K562 (cell line): ENCODE measurements at regions not wholly inside any gene's neighbourhood (a gene's known extent, or its start where the extent isn't known, plus 50 kb on each side); places are given as distances from the start of the nearest gene placed in this dataset.

Source experiments
- ATAC-seq: fragments of 200-7000 bp; cut with Tn5 transposase; 3 replicates; pipeline ENCODE4 v1.9.1; 2020; ENCODE audit warnings: moderate library complexity
- BruUV-seq: library from RNA; stranded (reverse); fragments of 400-500 nt; replicated peaks from 2 replicates; lab custom pipeline; 2021; lab: Mats Ljungman, UMichigan
- CTCF ChIA-PET: fragments of 300-600 bp; formaldehyde crosslinking; extraction: SDS; loops from one replicate; lab custom pipeline; 2021; ENCODE audit warnings: low intra/inter-chr PET ratio; lab: Yijun Ruan, JAX
- POLR2A ChIA-PET: fragments of 300-600, 350-650 bp; sonication (Branson Sonifier 250); formaldehyde crosslinking; extraction: SDS; loops from one replicate; lab custom pipeline; 2021; ENCODE audit warnings: antibody characterized with exemption, inconsistent platforms; lab: Yijun Ruan, JAX
- DNase-seq, 4 experiments: peaks; one replicate each; pipeline versions ENCODE4 v3.0.0 to v3.0.0-alpha.2; 2011 to 2018; ENCODE audit warnings: low spot score in 3 of 4, mixed read lengths in 3 of 4; ENCODE audit errors: extremely low read depth in 1 of 4
- FAIRE-seq: peaks from 2 replicates; lab custom pipeline; 2011; peaks lifted over from hg19 to GRCh38; lab: Jason Lieb, UNC
- H2AFZ ChIP-seq: 2 replicates; pipeline ENCODE4 v1.6.0; 2011; ENCODE audit warnings: low read depth, low read length, control low read depth, inconsistent platforms
- H3K27ac ChIP-seq: fragments of 200-600 bp; 3 replicates; pipeline ENCODE4 v1.8.0; 2011; ENCODE audit warnings: low read depth, mild to moderate bottlenecking, control low read depth, inconsistent platforms, low read length, moderate library complexity, mixed read lengths; ENCODE audit errors: extremely low read depth
- H3K27me3 ChIP-seq, 2 experiments: fragments of 300-600 bp in 1 of 2; 2 replicates in 1 of 2; 3 replicates in 1 of 2; pipeline versions ENCODE4 v1.6.0 to v1.8.0; 2011; ENCODE audit warnings: inconsistent platforms in 2 of 2, low read length in 2 of 2, mild to moderate bottlenecking in 1 of 2, mixed read lengths in 1 of 2, moderate library complexity in 1 of 2; ENCODE audit not compliant: control insufficient read depth in 2 of 2, insufficient read depth in 2 of 2
- H3K36me3 ChIP-seq: fragments of 300-600 bp; 3 replicates; pipeline ENCODE4 v1.8.0; 2011; ENCODE audit warnings: mild to moderate bottlenecking, low read length, inconsistent platforms; ENCODE audit not compliant: control insufficient read depth, insufficient read depth
- H3K4me1 ChIP-seq, 2 experiments: fragments of 200-600 bp in 1 of 2; replicated peaks in 1 of 2; 2 replicates in 1 of 2; 3 replicates in 1 of 2; pipeline versions ENCODE4 v1.5.1 to v1.8.0; 2011; ENCODE audit warnings: inconsistent platforms in 2 of 2, low read length in 2 of 2, mild to moderate bottlenecking in 1 of 2, mixed read lengths in 1 of 2, moderate library complexity in 1 of 2; ENCODE audit not compliant: control insufficient read depth in 2 of 2, insufficient read depth in 2 of 2
- H3K4me2 ChIP-seq: 2 replicates; pipeline ENCODE4 v1.6.1; 2011; ENCODE audit warnings: low read length, control low read depth, inconsistent platforms, mixed read lengths; ENCODE audit not compliant: insufficient read depth
- H3K4me3 ChIP-seq: fragments of 200-600 bp; sonication (generic), shearing (Covaris generic); 2 replicates; pipeline ENCODE4 v1.5.1; 2016; ENCODE audit warnings: control low read depth, inconsistent platforms
- H3K79me2 ChIP-seq: fragments of 200-600 bp; 3 replicates; pipeline ENCODE4 v1.8.0; 2011; ENCODE audit warnings: low read length, inconsistent platforms; ENCODE audit not compliant: control insufficient read depth, insufficient read depth
- H3K9ac ChIP-seq, 2 experiments: 2 replicates each; pipeline versions ENCODE4 v1.6.0 to v1.6.1; 2011; ENCODE audit warnings: low read depth in 2 of 2, low read length in 2 of 2, control low read depth in 1 of 2, inconsistent platforms in 1 of 2, mild to moderate bottlenecking in 1 of 2, mixed read lengths in 1 of 2; ENCODE audit not compliant: insufficient read depth in 1 of 2
- H3K9me1 ChIP-seq: one replicate; pipeline ENCODE4 v1.6.0; 2011; ENCODE audit warnings: inconsistent platforms, mild to moderate bottlenecking, low read length, moderate library complexity; ENCODE audit not compliant: control insufficient read depth, insufficient read depth
- H3K9me3 ChIP-seq: replicated peaks from 2 replicates; pipeline ENCODE4 v1.5.1; 2011; ENCODE audit warnings: low read depth, low read length, inconsistent platforms; ENCODE audit not compliant: control insufficient read depth, insufficient read depth
- H4K20me1 ChIP-seq: replicated peaks from 2 replicates; pipeline ENCODE4 v1.6.1; 2011; ENCODE audit warnings: low read length, inconsistent platforms, mixed read lengths; ENCODE audit not compliant: control insufficient read depth, insufficient read depth
- ARID1B ChIP-seq: fragments of 450-650 bp; IDR thresholded peaks from 2 replicates; pipeline ENCODE4 v1.6.1; 2016; ENCODE audit warnings: antibody characterized with exemption, mild to moderate bottlenecking, inconsistent platforms
- KLF16 ChIP-seq: IDR thresholded peaks from 2 replicates; pipeline ENCODE4 v1.6.1; 2016; ENCODE audit warnings: antibody characterized with exemption
- MXI1 ChIP-seq: IDR thresholded peaks from 2 replicates; pipeline ENCODE4 v1.6.1; 2011; ENCODE audit warnings: low read depth, mild to moderate bottlenecking, improper control_type of control experiment, low read length
- POLR2G ChIP-seq: fragments of 200-400 bp; formaldehyde crosslinking; IDR thresholded peaks from 2 replicates; pipeline ENCODE4 v1.6.1; 2017; ENCODE audit warnings: low read depth, mild to moderate bottlenecking, antibody characterized with exemption, low read length, moderate library complexity
- SMARCC2 ChIP-seq: fragments of 450-650 bp; IDR thresholded peaks from 2 replicates; pipeline ENCODE4 v1.6.1; 2017; ENCODE audit warnings: antibody characterized with exemption, moderate library complexity, mild to moderate bottlenecking, low read depth
- SOX6 ChIP-seq: fragments of 450-650 bp; IDR thresholded peaks from 2 replicates; pipeline ENCODE4 v1.6.1; 2014; ENCODE audit warnings: mild to moderate bottlenecking
- STAG1 ChIP-seq: sonication (generic); formaldehyde crosslinking; IDR thresholded peaks from 2 replicates; pipeline ENCODE4 v1.5.0; 2020; ENCODE audit warnings: missing genetic modification reagents, borderline replicate concordance
- ZNF143 ChIP-seq: sonication (generic); formaldehyde crosslinking; IDR thresholded peaks from 2 replicates; pipeline ENCODE4 v1.9.0; 2022; ENCODE audit warnings: mild to moderate bottlenecking, missing genetic modification reagents
- WGBS: fragments of 100-300 bp; shearing (Covaris generic); methylation state at CpG from one replicate; pipeline ENCODE4 v1.1.6; 2016; ENCODE audit warnings: low coverage, mixed read lengths; ENCODE audit not compliant: insufficient coverage; ENCODE audit errors: missing lambda C conversion rate; 5-methylcytosine and 5-hydroxymethylcytosine counted together
- in situ Hi-C: fragments of 300-500 bp; cut with MboI; formaldehyde crosslinking; loops from 4 replicates; pipeline ENCODE4 v1.15.0; 2018; ENCODE audit warnings: inconsistent platforms, mixed read lengths
- intact Hi-C: fragments of 100-400 bp; cut with micrococcal nuclease; formaldehyde crosslinking; loops from 2 replicates; pipeline ENCODE4 v1.14.2; 2022
- TF ChIP-seq, protein P1 (sequence below): sonication (generic); formaldehyde crosslinking; IDR thresholded peaks from 2 replicates; pipeline ENCODE4 v1.5.0; 2020; ENCODE audit warnings: missing genetic modification reagents
- TF ChIP-seq, protein P2 (sequence below): fragments of 250-450 bp; sonication (Bioruptor Pico); IDR thresholded peaks from 2 replicates; pipeline ENCODE4 v1.5.0; 2022; ENCODE audit warnings: mild to moderate bottlenecking
- TF ChIP-seq, protein P3 (sequence below): fragments of 250-450 bp; sonication (Bioruptor Pico); IDR thresholded peaks from 2 replicates; pipeline ENCODE4 v1.4.0; 2020; ENCODE audit warnings: mild to moderate bottlenecking, moderate library complexity, borderline replicate concordance

DNA sequence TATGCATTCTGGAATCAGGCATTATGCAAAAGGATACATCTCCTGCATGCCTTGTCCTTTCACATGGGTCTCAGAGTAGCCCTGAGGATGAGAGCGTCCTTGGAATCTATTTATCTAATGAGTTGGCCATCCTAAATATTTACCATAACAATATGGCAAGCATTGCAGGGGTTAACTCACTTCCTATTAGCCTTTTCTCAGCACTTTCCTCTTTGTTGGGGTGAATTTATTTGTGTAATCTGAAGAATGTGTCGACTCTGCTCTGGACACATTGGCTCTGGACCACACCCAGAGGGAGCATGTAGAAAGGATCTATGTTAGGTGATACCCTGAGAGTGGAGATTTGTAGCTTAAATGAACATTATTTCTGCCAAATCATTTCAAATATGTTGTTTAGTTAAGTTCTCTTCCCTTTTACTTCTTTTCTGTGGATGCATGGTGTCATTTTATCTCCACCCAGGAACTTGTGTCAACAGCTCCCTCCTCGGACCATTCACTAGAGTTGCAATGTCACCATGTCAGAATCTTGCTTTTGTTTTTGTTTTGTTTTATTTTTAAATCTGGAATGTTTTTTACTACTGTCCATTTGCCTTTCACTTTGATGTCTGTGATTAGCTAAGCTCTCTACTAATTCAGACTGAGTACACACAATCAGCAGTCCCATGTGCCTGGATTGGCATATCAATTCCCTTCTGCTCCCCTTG lies 757.0 kb upstream of the MMS22L start:
- DNase-seq: no peak
- no TSS peak for BruUV-seq
- ChIA-PET POLR2A (no interaction called here), CTCF (interaction anchor here (0.5 kb wide), 1 partner anchor 215 kb away, joined by 3 read pairs; no protein-coding TSS in a partner anchor)
- no peaks in the 10 kb centered on the region for H3K4me1 ChIP-seq
- H3K4me3 ChIP-seq: no peak overlapping the region
- H3K4me2 ChIP-seq: no peak overlapping the region
- WGBS: 0% methylated on average over 3 of the region's 3 CpGs
- no peaks in the 10 kb centered on the region for H3K9me1 ChIP-seq
- no peaks in the 10 kb centered on the region for H3K27me3 ChIP-seq
- FAIRE-seq: no peak
- intact Hi-C loops (no loop called here), in situ Hi-C loops (no loop called here)
- no peaks in the 10 kb centered on the region for H3K79me2 ChIP-seq
- H3K36me3 ChIP-seq: no peaks in the 10 kb centered on the region
- H4K20me1 ChIP-seq: no peaks in the 10 kb centered on the region
- no peak overlapping the region for H2AFZ ChIP-seq
- ATAC-seq: no peak
- no peak overlapping the region for H3K9ac ChIP-seq
- no peak overlapping the region for H3K27ac ChIP-seq
- peaks cover 2% of the 10 kb centered on the region; the same call in 1 of the 2 replicates for H3K9me3 ChIP-seq
- no peak for TF ChIP-seq STAG1 (CRISPR knock-in tag)
- no peak for TF ChIP-seq ZNF143 (CRISPR knock-in tag)
- TF ChIP-seq, protein P1, sequence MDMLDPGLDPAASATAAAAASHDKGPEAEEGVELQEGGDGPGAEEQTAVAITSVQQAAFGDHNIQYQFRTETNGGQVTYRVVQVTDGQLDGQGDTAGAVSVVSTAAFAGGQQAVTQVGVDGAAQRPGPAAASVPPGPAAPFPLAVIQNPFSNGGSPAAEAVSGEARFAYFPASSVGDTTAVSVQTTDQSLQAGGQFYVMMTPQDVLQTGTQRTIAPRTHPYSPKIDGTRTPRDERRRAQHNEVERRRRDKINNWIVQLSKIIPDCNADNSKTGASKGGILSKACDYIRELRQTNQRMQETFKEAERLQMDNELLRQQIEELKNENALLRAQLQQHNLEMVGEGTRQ (CRISPR knock-in tag): no peak
- no peak for TF ChIP-seq SMARCC2
- no peak for TF ChIP-seq MXI1
- no peak for TF ChIP-seq POLR2G
- no peak for TF ChIP-seq ARID1B
- TF ChIP-seq, protein P2, sequence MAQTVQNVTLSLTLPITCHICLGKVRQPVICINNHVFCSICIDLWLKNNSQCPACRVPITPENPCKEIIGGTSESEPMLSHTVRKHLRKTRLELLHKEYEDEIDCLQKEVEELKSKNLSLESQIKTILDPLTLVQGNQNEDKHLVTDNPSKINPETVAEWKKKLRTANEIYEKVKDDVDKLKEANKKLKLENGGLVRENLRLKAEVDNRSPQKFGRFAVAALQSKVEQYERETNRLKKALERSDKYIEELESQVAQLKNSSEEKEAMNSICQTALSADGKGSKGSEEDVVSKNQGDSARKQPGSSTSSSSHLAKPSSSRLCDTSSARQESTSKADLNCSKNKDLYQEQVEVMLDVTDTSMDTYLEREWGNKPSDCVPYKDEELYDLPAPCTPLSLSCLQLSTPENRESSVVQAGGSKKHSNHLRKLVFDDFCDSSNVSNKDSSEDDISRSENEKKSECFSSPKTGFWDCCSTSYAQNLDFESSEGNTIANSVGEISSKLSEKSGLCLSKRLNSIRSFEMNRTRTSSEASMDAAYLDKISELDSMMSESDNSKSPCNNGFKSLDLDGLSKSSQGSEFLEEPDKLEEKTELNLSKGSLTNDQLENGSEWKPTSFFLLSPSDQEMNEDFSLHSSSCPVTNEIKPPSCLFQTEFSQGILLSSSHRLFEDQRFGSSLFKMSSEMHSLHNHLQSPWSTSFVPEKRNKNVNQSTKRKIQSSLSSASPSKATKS (CRISPR knock-in tag): no peak
- no peak for TF ChIP-seq KLF16
- no peak for TF ChIP-seq SOX6
- TF ChIP-seq, protein P3, sequence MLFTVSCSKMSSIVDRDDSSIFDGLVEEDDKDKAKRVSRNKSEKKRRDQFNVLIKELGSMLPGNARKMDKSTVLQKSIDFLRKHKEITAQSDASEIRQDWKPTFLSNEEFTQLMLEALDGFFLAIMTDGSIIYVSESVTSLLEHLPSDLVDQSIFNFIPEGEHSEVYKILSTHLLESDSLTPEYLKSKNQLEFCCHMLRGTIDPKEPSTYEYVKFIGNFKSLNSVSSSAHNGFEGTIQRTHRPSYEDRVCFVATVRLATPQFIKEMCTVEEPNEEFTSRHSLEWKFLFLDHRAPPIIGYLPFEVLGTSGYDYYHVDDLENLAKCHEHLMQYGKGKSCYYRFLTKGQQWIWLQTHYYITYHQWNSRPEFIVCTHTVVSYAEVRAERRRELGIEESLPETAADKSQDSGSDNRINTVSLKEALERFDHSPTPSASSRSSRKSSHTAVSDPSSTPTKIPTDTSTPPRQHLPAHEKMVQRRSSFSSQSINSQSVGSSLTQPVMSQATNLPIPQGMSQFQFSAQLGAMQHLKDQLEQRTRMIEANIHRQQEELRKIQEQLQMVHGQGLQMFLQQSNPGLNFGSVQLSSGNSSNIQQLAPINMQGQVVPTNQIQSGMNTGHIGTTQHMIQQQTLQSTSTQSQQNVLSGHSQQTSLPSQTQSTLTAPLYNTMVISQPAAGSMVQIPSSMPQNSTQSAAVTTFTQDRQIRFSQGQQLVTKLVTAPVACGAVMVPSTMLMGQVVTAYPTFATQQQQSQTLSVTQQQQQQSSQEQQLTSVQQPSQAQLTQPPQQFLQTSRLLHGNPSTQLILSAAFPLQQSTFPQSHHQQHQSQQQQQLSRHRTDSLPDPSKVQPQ: no peak
